T-cell (primary cell): ENCODE measurements at regions not wholly inside any gene's neighbourhood (a gene's known extent, or its start where the extent isn't known, plus 50 kb on each side); places are given as distances from the start of the nearest gene placed in this dataset.
"Not testable (repeated sequence)": the region's sequence is repeated elsewhere in the genome, so short reads cannot be mapped to it uniquely, and the experiment has no call there.

ENCODE experiments used
- ATAC-seq, 4 experiments: fragments of 200-7000 bp in 3 of 4; fragments of 150-1000 bp in 1 of 4; cut with Tn5 transposase; replicated peaks in 1 of 4; 1 replicate in 3 of 4; 2 replicates in 1 of 4; pipeline ENCODE4 v1.10.0; 2021; ENCODE audit warnings: moderate library complexity in 3 of 4, mild to moderate bottlenecking in 2 of 4, moderate number of reproducible peaks in 1 of 4
- CTCF ChIA-PET, 2 donors: fragments of 300-600 bp; sonication (Branson Sonifier 250); formaldehyde crosslinking; loops; one replicate each; lab custom pipeline; 2022; ENCODE audit warnings: antibody characterized with exemption in 2 of 2; lab: Charles Lee
- POLR2A ChIA-PET, 2 donors: fragments of 300-600 bp; sonication (Branson Sonifier 250); formaldehyde crosslinking; loops; one replicate each; lab custom pipeline; 2022; ENCODE audit warnings: antibody characterized with exemption in 2 of 2; lab: Charles Lee
- DNase-seq, 35 experiments: peaks; one replicate each; pipeline versions ENCODE4 v3.0.0 to v3.0.0-alpha.2; 2013 to 2023
- H3K27ac ChIP-seq: one replicate; pipeline ENCODE4 v1.5.1; 2013; ENCODE audit warnings: low read length
- H3K27me3 ChIP-seq, 2 experiments: replicated peaks in 1 of 2; 1 replicate in 1 of 2; 2 replicates in 1 of 2; pipeline versions ENCODE4 v1.6.1 to v1.7.0; 2013; ENCODE audit warnings: low read length in 1 of 2, mixed read lengths in 1 of 2; ENCODE audit not compliant: control insufficient read depth in 2 of 2, insufficient read depth in 2 of 2; ENCODE audit errors: extremely low read depth in 1 of 2
- H3K36me3 ChIP-seq, 2 donors: 1 replicate in 1 of 2; 2 replicates in 1 of 2; pipeline versions ENCODE4 v1.6.1 to v1.7.0; 2013; ENCODE audit warnings: low read length in 1 of 2; ENCODE audit not compliant: control insufficient read depth in 2 of 2, insufficient read depth in 1 of 2; ENCODE audit errors: extremely low read depth in 1 of 2
- H3K4me1 ChIP-seq, 2 experiments: 1 replicate in 1 of 2; 2 replicates in 1 of 2; pipeline versions ENCODE4 v1.6.1 to v1.7.0; 2013; ENCODE audit warnings: low read length in 2 of 2, mixed read lengths in 1 of 2; ENCODE audit not compliant: insufficient read depth in 2 of 2, control insufficient read depth in 1 of 2; ENCODE audit errors: extremely low read depth in 1 of 2
- H3K4me3 ChIP-seq, 2 donors: 1 replicate in 1 of 2; 2 replicates in 1 of 2; pipeline versions ENCODE4 v1.5.1 to v1.7.0; 2013; ENCODE audit warnings: mild to moderate bottlenecking in 2 of 2, low read length in 1 of 2, moderate library complexity in 1 of 2; ENCODE audit not compliant: control insufficient read depth in 1 of 2; ENCODE audit errors: extremely low read depth in 1 of 2
- H3K9me3 ChIP-seq: 2 replicates; pipeline ENCODE4 v1.7.0; 2013
- H3K27ac Mint-ChIP-seq, 2 donors: one replicate each; pipeline ENCODE4 v1.8.0; 2020 to 2021; ENCODE audit warnings: mild to moderate bottlenecking in 2 of 2, mixed read lengths in 2 of 2
- H3K27me3 Mint-ChIP-seq, 2 donors: one replicate each; pipeline ENCODE4 v1.8.0; 2021 to 2022; ENCODE audit warnings: mixed read lengths in 2 of 2
- H3K36me3 Mint-ChIP-seq: one replicate; pipeline ENCODE4 v1.8.0; 2021; ENCODE audit warnings: mixed read lengths
- H3K4me1 Mint-ChIP-seq, 3 donors: one replicate each; pipeline ENCODE4 v1.8.0; 2020 to 2022; ENCODE audit warnings: mixed read lengths in 3 of 3, mild to moderate bottlenecking in 1 of 3
- H3K4me3 Mint-ChIP-seq, 3 donors: one replicate each; pipeline ENCODE4 v1.8.0; 2020 to 2022; ENCODE audit warnings: mild to moderate bottlenecking in 3 of 3, mixed read lengths in 3 of 3, moderate library complexity in 3 of 3
- H3K9me3 Mint-ChIP-seq, 3 donors: one replicate each; pipeline ENCODE4 v1.8.0; 2020 to 2022; ENCODE audit warnings: mixed read lengths in 3 of 3
- WGBS: methylation state at CpG from one replicate; pipeline ENCODE4 v1.1.5; 2013; ENCODE audit warnings: missing lambda C conversion rate; ENCODE audit not compliant: insufficient coverage; 5-methylcytosine and 5-hydroxymethylcytosine counted together

DNA sequence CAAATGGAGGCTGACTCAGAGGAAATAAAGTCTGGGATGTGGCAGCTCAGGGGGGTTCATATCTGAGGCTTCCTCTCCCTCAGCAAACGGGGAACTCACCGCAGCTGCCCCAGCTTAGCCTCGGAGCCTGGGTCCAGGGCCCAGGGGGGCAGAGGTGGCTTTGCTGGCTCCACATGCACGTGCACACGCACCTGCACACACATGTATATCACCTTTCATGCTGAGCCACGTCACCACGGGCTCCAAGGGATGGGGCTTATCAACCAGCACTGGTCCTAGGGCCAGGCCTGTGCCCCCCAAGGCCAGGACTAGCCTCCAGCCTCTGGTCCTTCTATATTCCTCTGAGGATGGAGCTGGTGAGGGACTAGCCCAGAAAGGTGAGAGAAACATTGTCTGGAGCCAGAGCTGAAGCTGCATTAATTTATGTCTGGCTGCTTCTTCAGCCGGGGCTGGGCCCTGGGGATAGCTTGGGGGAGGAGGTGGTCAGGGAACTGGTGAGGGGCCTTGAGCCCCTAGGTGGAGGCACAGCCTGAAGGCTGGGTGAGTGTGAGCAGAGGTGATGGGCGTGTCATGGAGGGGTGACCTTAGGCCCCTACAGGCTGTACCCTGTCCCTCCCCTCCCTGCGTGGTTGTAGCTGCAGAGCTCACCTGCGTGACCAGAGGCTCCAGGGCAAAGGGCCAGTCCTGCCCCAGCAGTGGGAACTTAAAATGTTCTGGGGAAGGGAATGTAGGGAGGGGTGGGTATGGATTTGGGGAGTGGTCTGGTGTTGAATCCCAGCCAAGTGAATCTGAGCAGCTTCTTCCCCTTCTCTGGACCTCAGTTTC, 520.8 kb downstream of the PTPRU start:
- no peak overlapping the region for H3K27ac ChIP-seq
- WGBS, result 45% methylated on average over 7 of the region's 11 CpGs
- ChIA-PET POLR2A (no interaction called here), CTCF (no interaction called here)
- no peak overlapping the region for H3K4me3 ChIP-seq
- H3K36me3 ChIP-seq, result no peaks in the 10 kb centered on the region
- no peak for ATAC-seq
- DNase-seq, result no peak
- Mint-ChIP-seq H3K9me3 (no peaks in the 10 kb centered on the region), H3K27ac (no peak overlapping the region), H3K4me3 (no peak overlapping the region), H3K36me3 (no peaks in the 10 kb centered on the region), H3K27me3 (peaks cover 13 to 24% of the 10 kb centered on the region in 2 donors), H3K4me1 (no peaks in the 10 kb centered on the region)
- peaks cover 0 to 18% of the 10 kb centered on the region in 2 experiments for H3K27me3 ChIP-seq
- H3K4me1 ChIP-seq, result no peaks in the 10 kb centered on the region
- no peaks in the 10 kb centered on the region for H3K9me3 ChIP-seq

GRCh38 chr1:29756498-29756897, 520.2 kb downstream of the PTPRU start:
- H3K4me1 ChIP-seq, result no peaks in the 10 kb centered on the region
- H3K9me3 Mint-ChIP-seq, result no peaks in the 10 kb centered on the region
- H3K27me3 Mint-ChIP-seq, result peaks cover 10 to 20% of the 10 kb centered on the region in 2 donors
- CTCF ChIA-PET, result no interaction called here
- H3K4me1 Mint-ChIP-seq, result no peaks in the 10 kb centered on the region
- no peaks in the 10 kb centered on the region for H3K36me3 ChIP-seq
- ATAC-seq, result no peak
- H3K4me3 Mint-ChIP-seq, result no peak overlapping the region
- POLR2A ChIA-PET, result no interaction called here
- WGBS, result 84% methylated on average over 4 of the region's 5 CpGs
- H3K27ac Mint-ChIP-seq, result no peak overlapping the region
- no peaks in the 10 kb centered on the region for H3K36me3 Mint-ChIP-seq
- no peak for DNase-seq
- no peak overlapping the region for H3K4me3 ChIP-seq
- H3K27me3 ChIP-seq, result peaks cover 0 to 17% of the 10 kb centered on the region in 2 experiments
- no peak overlapping the region for H3K27ac ChIP-seq
- no peaks in the 10 kb centered on the region for H3K9me3 ChIP-seq

- no peak overlapping the region for H3K27ac Mint-ChIP-seq
- DNase-seq (no peak), ATAC-seq (no peak)
- POLR2A ChIA-PET, result no interaction called here
- Histone ChIP-seq H3K9me3 (no peaks in the 10 kb centered on the region), H3K27me3 (peaks cover 0 to 15% of the 10 kb centered on the region in 2 experiments), H3K36me3 (no peaks in the 10 kb centered on the region), H3K27ac (no peak overlapping the region), H3K4me1 (no peaks in the 10 kb centered on the region), H3K4me3 (no peak overlapping the region)
- no peaks in the 10 kb centered on the region for H3K4me1 Mint-ChIP-seq
- no peaks in the 10 kb centered on the region for H3K9me3 Mint-ChIP-seq
- 100% methylated on average over 1 of the region's 5 CpGs for WGBS
- CTCF ChIA-PET, result no interaction called here
- H3K36me3 Mint-ChIP-seq, result no peaks in the 10 kb centered on the region
- no peak overlapping the region for H3K4me3 Mint-ChIP-seq
- peaks cover 13 to 20% of the 10 kb centered on the region in 2 donors for H3K27me3 Mint-ChIP-seq
Observed at GRCh38 chr1:29756085-29756484, 519.8 kb downstream of the PTPRU start.

DNA sequence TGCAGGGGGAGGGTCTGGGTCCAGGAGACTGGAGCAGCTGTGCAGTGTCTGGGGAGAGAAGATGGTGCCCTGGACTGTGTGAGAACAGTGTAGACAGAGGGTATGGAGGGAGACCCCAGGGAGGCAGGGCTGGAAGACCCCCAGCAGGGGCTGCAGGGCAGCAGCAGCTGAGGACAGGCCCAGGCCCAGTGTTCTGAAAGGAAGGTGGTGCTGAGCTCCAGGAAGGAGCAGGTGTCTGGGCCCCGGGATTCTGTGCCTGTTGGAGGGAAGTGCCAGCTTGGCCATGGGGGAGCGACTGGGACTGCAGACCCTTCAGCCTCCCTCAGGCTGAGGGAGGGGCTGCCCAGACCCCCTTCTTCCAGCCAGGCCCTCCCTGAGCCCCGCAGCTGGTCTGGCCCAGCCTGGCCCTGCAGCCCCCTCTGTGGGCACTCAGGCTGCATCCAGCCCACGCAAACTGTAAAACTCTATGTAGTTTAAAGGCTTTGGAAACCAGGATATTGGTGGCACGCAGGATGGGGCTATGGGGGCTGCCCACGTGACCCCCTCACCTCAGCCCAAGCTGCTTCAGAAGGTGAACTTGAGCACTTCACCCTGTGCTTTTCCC, 519.2 kb downstream of the PTPRU start:
- H3K36me3 Mint-ChIP-seq, H3K4me1 Mint-ChIP-seq, POLR2A ChIA-PET, H3K27ac Mint-ChIP-seq, H3K9me3 ChIP-seq, H3K4me3 Mint-ChIP-seq, H3K9me3 Mint-ChIP-seq, DNase-seq, H3K36me3 ChIP-seq, H3K4me1 ChIP-seq, H3K4me3 ChIP-seq, CTCF ChIA-PET, H3K27ac ChIP-seq, ATAC-seq: not testable (repeated sequence)
- WGBS, result 33% methylated on average over 3 of the region's 6 CpGs
- peaks cover 0 to 14% of the 10 kb centered on the region in 2 experiments for H3K27me3 ChIP-seq
- peaks cover 15 to 20% of the 10 kb centered on the region in 2 donors for H3K27me3 Mint-ChIP-seq

DNA sequence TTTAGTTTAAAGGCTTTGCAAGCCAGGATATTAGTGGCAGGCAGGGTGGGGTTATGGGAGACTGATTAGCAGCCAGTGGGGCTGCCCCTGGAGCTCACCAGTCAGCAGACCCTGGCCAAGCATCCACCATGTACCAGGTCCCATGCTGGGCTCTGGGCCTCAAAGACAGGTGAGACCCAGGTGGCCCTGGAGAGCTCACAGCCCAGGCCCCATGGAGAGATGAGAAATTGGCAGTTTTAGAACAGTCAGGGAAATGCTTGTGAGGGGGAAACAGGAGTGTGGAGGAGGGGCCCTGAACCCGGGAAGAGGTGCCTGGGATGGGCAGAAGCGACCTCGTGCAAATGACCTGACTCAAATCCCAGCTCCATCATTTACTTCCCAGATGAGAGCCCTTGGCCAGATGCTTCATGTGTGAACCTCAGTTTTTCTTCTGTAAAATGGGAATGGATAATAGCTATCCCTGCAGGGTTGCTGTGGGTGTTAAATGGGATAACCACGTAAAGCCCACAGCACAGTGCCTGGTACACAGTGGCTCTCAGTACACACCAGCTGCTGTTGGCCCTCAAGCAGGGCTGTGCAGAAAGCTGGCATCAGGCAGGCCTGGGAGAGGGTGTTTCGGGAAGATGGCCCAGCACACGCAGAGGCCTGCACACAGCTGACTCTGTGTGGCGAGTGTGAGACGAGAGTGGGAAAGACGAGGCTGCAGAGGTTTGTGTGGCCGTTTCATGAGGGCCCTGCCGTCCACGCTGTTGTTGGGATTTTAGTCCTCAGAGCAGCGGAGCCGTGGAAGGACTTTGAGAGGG, 518.5 kb downstream of the PTPRU start:
- Mint-ChIP-seq H3K4me3 (no peak overlapping the region), H3K36me3 (no peaks in the 10 kb centered on the region), H3K9me3 (no peaks in the 10 kb centered on the region), H3K4me1 (no peaks in the 10 kb centered on the region), H3K27me3 (peaks cover 15 to 20% of the 10 kb centered on the region in 2 donors), H3K27ac (no peak overlapping the region)
- Histone ChIP-seq H3K36me3 (no peaks in the 10 kb centered on the region), H3K27me3 (peaks cover 0 to 12% of the 10 kb centered on the region in 2 experiments), H3K4me3 (no peak overlapping the region), H3K9me3 (no peaks in the 10 kb centered on the region), H3K27ac (no peak overlapping the region), H3K4me1 (no peaks in the 10 kb centered on the region)
- CTCF ChIA-PET, result no interaction called here
- POLR2A ChIA-PET, result no interaction called here
- 75% methylated on average over 6 of the region's 14 CpGs for WGBS
- ATAC-seq (no peak), DNase-seq (no peak)

GRCh38 chr1:29753771-29754572, 517.6 kb downstream of the PTPRU start:
- H3K27me3 ChIP-seq, result peaks cover 0 to 12% of the 10 kb centered on the region in 2 experiments
- H3K27me3 Mint-ChIP-seq, result peaks cover 15 to 23% of the 10 kb centered on the region in 2 donors
- no peak overlapping the region for H3K4me3 Mint-ChIP-seq
- no peak overlapping the region for H3K27ac ChIP-seq
- no peaks in the 10 kb centered on the region for H3K9me3 ChIP-seq
- H3K36me3 Mint-ChIP-seq, result no peaks in the 10 kb centered on the region
- no peak overlapping the region for H3K27ac Mint-ChIP-seq
- DNase-seq (no peak), ATAC-seq (no peak)
- no peaks in the 10 kb centered on the region for H3K36me3 ChIP-seq
- no peaks in the 10 kb centered on the region for H3K4me1 ChIP-seq
- H3K4me1 Mint-ChIP-seq, result no peaks in the 10 kb centered on the region
- CTCF ChIA-PET, result no interaction called here
- POLR2A ChIA-PET, result no interaction called here
- WGBS, result 41% methylated on average over 3 of the region's 3 CpGs
- no peak overlapping the region for H3K4me3 ChIP-seq
- H3K9me3 Mint-ChIP-seq, result no peaks in the 10 kb centered on the region
